Subcutaneous abdominal adipose tissue (tissue), 5 donors: ENCODE measurements at regions not wholly inside any gene's neighbourhood (a gene's known extent, or its start where the extent isn't known, plus 50 kb on each side); places are given as distances from the start of the nearest gene placed in this dataset.
A peak's percentile ranks its signal among the peaks of the same experiment; 100 is the strongest.
"Not testable (repeated sequence)": the region's sequence is repeated elsewhere in the genome, so short reads cannot be mapped to it uniquely, and the experiment has no call there.

Experiments
- H3K27ac ChIP-seq: one replicate; pipeline ENCODE4 v1.7.0; 2013; ENCODE audit warnings: low read depth, mild to moderate bottlenecking, inconsistent platforms, low read length, moderate library complexity
- H3K27me3 ChIP-seq, 5 donors: one replicate each; pipeline ENCODE4 v1.7.0; 2013; ENCODE audit warnings: low read length in 5 of 5, inconsistent platforms in 1 of 5; ENCODE audit not compliant: control insufficient read depth in 5 of 5, insufficient read depth in 4 of 5
- H3K36me3 ChIP-seq, 5 donors: one replicate each; pipeline ENCODE4 v1.7.0; 2013; ENCODE audit warnings: low read length in 5 of 5; ENCODE audit not compliant: control insufficient read depth in 5 of 5, insufficient read depth in 5 of 5
- H3K4me1 ChIP-seq, 5 donors: one replicate each; pipeline ENCODE4 v1.7.0; 2013; ENCODE audit warnings: low read length in 5 of 5, mild to moderate bottlenecking in 3 of 5, moderate library complexity in 1 of 5; ENCODE audit not compliant: control insufficient read depth in 5 of 5, insufficient read depth in 5 of 5
- H3K4me3 ChIP-seq, 5 donors: one replicate each; pipeline ENCODE4 v1.7.0; 2013; ENCODE audit warnings: low read length in 5 of 5, low read depth in 1 of 5
- H3K9ac ChIP-seq, 5 donors: one replicate each; pipeline ENCODE4 v1.7.0; 2013; ENCODE audit warnings: low read length in 5 of 5, mild to moderate bottlenecking in 4 of 5, moderate library complexity in 3 of 5
- H3K9me3 ChIP-seq, 5 donors: one replicate each; pipeline ENCODE4 v1.7.0; 2013; ENCODE audit warnings: low read length in 5 of 5; ENCODE audit not compliant: control insufficient read depth in 5 of 5
- donor health status: healthy.
- donor health status: healthy.
- donor health status: healthy.
- donor health status: healthy.
- donor health status: healthy.

DNA sequence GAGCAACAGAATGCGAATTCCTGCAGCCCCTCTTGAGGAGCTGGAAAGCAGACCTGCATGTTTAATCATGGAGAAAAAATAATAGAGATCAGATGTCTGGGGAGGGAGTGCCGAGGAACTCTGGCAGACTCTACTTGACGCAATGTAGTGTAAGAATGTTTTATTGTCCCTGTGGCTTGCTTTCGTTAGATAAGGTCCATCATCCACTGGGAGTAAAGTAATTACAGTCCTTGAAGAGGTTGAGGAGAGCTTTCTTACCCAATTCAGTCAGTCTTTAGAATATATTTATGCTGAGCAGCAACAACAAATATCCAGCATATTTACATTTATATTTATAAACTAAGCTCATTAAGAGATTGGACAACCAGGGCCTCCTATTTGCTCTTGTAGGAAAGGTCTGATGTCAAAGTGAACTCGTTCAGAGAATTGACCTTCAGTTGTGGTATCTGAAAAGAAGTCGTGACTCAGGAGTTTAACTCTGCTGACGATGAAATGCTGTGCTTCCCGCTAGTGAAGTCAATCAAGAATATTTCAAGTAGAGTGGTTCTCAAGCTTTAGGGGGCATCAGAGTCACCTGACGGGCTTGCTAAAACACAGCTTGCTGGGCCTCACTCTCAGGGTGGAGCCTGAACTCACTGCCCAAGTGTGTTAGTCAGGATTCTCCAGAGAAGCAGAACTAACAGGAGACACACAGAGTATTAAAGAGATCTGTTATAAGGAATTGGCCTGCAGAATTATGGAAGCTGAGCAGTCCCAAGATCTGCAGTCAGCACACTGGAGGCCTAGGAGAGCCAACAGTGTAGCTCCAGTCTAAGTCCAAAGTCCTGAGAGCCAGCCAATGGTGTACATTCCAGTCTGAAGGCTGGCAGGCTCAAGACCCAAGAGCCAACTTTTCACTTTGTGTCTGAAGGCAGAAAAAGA, 139.3 kb upstream of the LMNTD1 start:
- H3K36me3 ChIP-seq: no peaks in the 10 kb centered on the region
- no peak overlapping the region for H3K9ac ChIP-seq
- no peak overlapping the region for H3K4me3 ChIP-seq
- H3K27me3 ChIP-seq: no peaks in the 10 kb centered on the region
- peak overlapping the region; percentile 42 for H3K27ac ChIP-seq
- peaks cover 0 to 21% (median 14%) of the 10 kb centered on the region in 5 donors for H3K4me1 ChIP-seq
- peaks cover 0 to 5% (median 2%) of the 10 kb centered on the region in 5 donors for H3K9me3 ChIP-seq

DNA sequence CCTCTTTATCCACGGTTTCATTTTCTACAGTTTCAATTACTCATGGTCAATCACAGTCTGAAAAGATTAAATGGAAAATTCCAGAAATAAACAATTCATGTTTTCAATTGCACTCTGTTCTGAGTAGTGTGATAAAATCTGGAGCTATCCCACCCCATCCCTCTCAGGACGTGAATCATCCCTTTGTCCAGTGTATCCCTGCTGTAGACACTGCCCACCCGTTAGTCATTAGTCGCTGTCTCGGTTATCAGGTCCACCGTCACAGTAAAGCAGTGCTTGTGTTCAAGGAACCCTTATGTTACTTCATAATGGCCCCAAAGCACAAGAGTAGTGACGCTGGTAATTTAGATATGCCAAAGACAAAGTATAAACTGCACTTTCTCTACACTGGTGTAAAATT, 141.0 kb upstream of the LMNTD1 start:
- Histone ChIP-seq H3K9ac (no peak overlapping the region), H3K27me3 (no peaks in the 10 kb centered on the region), H3K4me1 (peaks cover 0 to 21% (median 14%) of the 10 kb centered on the region in 5 donors), H3K9me3 (peaks cover 0 to 5% (median 2%) of the 10 kb centered on the region in 5 donors), H3K27ac (no peak overlapping the region), H3K36me3 (no peaks in the 10 kb centered on the region), H3K4me3 (no peak overlapping the region)

DNA sequence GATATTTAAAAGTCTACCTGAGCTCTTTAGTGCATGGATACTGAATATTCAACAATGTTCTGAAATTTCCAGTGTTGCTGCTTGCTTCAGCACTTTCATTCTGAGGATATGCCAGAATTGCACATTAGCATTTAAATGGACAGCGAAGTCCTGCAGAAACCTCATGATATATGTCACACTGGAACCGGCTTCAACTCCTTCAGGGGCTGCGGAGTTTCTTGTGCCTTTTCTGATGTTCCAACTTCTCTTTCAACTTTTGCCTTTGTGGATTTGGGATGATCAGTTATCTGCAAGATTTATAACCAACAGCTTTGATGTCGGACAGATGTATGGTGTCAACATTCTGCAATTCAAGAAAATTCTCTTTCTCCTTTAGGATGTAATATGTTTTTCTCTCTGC, 142.5 kb upstream of the LMNTD1 start:
- Histone ChIP-seq H3K9me3 (peaks cover 0 to 5% (median 2%) of the 10 kb centered on the region in 5 donors), H3K27me3 (no peaks in the 10 kb centered on the region), H3K36me3 (no peaks in the 10 kb centered on the region), H3K4me3 (no peak overlapping the region), H3K4me1 (peaks cover 0 to 12% (median 9%) of the 10 kb centered on the region in 5 donors), H3K27ac (no peak overlapping the region), H3K9ac (no peak overlapping the region)

DNA sequence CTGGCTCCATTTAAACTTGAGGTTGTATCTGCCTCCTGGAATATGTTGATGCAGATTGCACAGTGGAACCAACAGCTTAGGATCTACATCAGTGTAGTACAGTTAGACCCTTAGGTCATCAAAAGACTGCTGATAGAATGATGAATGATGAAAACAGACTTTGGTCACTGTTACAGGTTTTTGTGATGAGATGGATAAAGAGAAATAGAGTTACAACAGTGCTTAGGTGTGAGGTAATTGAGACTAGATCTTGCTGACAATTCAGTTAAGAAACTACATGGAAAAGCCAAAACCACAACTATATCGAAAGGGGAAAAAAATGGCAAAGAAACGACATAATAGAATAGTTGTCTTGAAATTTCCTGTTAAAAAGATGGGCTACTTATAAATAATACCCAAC, 145.7 kb upstream of the LMNTD1 start:
- Histone ChIP-seq H3K4me1 (no peaks in the 10 kb centered on the region), H3K36me3 (no peaks in the 10 kb centered on the region), H3K27me3 (no peaks in the 10 kb centered on the region), H3K4me3 (no peak overlapping the region), H3K27ac (no peak overlapping the region), H3K9ac (no peak overlapping the region), H3K9me3 (peaks cover 0 to 7% (median 2%) of the 10 kb centered on the region in 5 donors)

DNA sequence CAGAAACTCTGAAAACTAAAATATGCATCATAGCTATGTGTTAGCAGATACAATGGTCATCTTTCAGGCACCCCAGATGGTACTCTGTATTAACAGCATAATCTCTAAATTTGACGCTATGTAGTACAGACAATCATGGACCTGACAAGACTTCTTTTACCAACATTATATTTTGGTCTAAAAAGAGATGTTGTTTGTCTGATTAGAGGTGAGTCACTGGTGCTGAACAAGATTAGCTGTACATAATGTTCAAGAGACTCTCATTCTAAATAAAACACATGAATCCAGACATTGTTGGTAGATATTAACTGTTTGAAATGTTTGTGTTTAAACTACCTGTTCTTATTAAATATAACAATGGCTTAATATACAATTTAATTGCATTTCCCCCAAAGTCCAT, 146.4 kb upstream of the LMNTD1 start:
- no peaks in the 10 kb centered on the region for H3K36me3 ChIP-seq

DNA sequence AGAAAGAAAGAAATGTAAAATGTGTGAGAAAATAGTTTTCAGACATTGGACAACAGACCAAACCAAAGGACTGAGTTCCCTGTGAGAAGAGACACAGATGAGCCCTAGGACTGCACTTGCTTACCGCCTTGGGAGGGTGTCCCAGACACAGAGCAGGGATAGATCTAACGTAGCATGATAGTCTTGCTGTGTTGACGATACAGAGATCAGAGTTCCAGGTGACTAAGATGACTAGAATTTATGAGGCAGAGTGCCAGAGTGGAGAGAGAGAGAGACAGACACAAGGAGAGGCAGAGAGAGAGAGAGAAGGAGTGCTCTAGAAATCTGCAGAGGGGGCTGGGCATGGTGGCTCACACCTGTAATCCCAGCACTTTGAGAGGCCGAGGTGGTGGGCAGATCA, 148.2 kb upstream of the LMNTD1 start:
- peaks cover 1 to 4% (median 3%) of the 10 kb centered on the region in 5 donors for H3K9me3 ChIP-seq
- H3K4me3 ChIP-seq: no peak overlapping the region
- no peaks in the 10 kb centered on the region for H3K36me3 ChIP-seq
- H3K4me1 ChIP-seq: no peaks in the 10 kb centered on the region
- H3K27ac ChIP-seq: no peak overlapping the region
- H3K9ac ChIP-seq: no peak overlapping the region
- no peaks in the 10 kb centered on the region for H3K27me3 ChIP-seq

More for the DNA sequence above, 146.4 kb upstream of the LMNTD1 start:
- no peaks in the 10 kb centered on the region for H3K27me3 ChIP-seq
- no peak overlapping the region for H3K27ac ChIP-seq
- no peak overlapping the region for H3K9ac ChIP-seq
- no peak overlapping the region for H3K4me3 ChIP-seq
- peaks cover 0 to 7% (median 2%) of the 10 kb centered on the region in 5 donors for H3K9me3 ChIP-seq
- H3K4me1 ChIP-seq: no peaks in the 10 kb centered on the region

DNA sequence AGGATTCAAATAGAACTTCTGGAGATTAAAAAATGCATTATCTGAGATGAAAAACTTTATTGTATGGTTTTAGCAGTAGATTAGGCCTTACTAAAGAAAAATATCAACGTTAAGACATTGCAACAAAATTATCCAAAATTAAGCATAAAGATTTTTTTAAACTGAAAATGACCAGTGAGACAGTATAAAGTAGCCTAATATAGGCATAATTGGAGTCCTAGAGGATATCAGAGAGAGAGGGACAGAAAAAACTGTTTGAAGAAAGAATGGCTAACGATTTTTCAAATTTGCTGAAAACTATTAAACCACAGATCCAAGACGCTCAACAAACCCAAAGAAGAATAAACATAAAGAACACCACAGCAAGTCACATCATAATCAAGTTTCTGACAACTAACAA, 149.5 kb upstream of the LMNTD1 start:
- no peaks in the 10 kb centered on the region for H3K36me3 ChIP-seq
- no peak overlapping the region for H3K9ac ChIP-seq
- H3K4me3 ChIP-seq: no peak overlapping the region
- peaks cover 0 to 7% (median 6%) of the 10 kb centered on the region in 5 donors for H3K9me3 ChIP-seq
- H3K27me3 ChIP-seq: no peaks in the 10 kb centered on the region
- no peaks in the 10 kb centered on the region for H3K4me1 ChIP-seq
- no peak overlapping the region for H3K27ac ChIP-seq

DNA sequence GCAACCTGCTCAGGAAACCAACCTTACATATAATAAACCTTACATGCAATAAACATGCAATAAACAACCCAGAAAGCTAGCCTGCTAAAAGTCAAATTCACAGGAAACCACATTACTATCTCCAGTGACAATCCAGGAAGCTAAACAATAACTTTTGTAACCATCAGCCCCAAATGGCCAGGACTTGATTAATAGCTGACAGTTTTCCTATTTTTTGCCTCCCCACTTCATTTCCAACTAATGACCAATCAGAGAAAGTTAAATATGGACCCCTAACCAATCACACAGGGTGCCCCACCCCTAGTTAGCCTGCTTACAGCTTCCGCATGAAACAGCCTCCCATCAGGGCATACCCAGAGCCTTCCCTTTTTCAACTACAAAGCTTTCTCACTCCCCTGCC, 152.2 kb upstream of the LMNTD1 start:
- Histone ChIP-seq H3K9me3 (peaks cover 0 to 7% (median 6%) of the 10 kb centered on the region in 5 donors), H3K4me3 (no peak overlapping the region), H3K36me3 (no peaks in the 10 kb centered on the region), H3K4me1 (no peaks in the 10 kb centered on the region), H3K27ac (no peak overlapping the region), H3K27me3 (no peaks in the 10 kb centered on the region), H3K9ac (no peak overlapping the region)

DNA sequence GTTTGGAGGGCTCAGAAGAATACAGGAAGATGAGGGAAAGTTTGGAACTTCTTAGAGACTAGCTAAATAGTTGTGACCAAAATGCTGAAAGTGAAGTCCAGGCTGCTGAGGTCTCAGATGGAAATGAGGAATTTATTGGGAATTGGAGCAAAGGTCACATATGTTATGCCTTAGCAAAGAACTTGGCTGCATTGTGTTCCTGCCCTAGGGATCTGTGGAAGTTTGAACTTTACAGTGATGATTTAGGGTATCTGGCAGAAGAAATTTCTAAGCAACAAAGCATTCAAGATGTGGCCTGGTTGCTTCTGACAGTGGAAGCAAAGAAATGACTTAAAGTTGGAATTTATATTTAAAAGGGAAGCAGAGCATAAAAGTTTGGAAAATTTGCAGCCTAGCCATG, 153.6 kb upstream of the LMNTD1 start:
- not testable (repeated sequence) for H3K27ac ChIP-seq, H3K36me3 ChIP-seq, H3K27me3 ChIP-seq, H3K4me3 ChIP-seq, H3K9ac ChIP-seq, H3K4me1 ChIP-seq
- peaks cover 0 to 11% (median 6%) of the 10 kb centered on the region in 5 donors for H3K9me3 ChIP-seq

DNA sequence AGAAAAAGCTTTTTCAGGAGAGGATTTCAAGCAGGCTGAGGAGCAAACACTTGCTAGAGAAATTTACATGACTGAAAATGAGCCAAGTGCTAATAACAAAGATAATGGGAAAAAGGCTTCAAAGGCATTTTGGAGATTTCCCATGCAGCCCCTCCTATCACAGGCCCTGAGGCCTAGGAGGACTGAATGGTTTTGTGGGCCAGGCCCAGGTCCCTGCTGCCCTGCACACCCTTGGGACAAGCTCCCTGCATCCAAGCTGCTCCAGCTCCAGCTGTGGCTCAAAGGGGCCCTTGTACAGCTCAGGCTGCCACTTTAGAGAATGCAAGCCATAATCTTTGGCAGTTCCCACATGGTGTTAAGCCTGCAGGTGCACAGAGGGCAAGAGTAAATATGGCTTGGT, 154.0 kb upstream of the LMNTD1 start:
- H3K4me1 ChIP-seq: peaks cover 0 to under 1% (median 0%) of the 10 kb centered on the region in 5 donors
- no peak overlapping the region for H3K9ac ChIP-seq
- H3K36me3 ChIP-seq: no peaks in the 10 kb centered on the region
- no peaks in the 10 kb centered on the region for H3K27me3 ChIP-seq
- H3K9me3 ChIP-seq: peaks cover 0 to 11% (median 6%) of the 10 kb centered on the region in 5 donors
- H3K27ac ChIP-seq: no peak overlapping the region
- no peak overlapping the region for H3K4me3 ChIP-seq
